Endothelial cell (in vitro differentiated cells): ENCODE measurements at regions not wholly inside any gene's neighbourhood (a gene's known extent, or its start where the extent isn't known, plus 50 kb on each side); places are given as distances from the start of the nearest gene placed in this dataset.

Source experiments
- DNase-seq: peaks from one replicate; pipeline ENCODE4 v3.0.0; 2021; ENCODE audit warnings: low spot score
- H3K27ac Mint-ChIP-seq: one replicate; pipeline ENCODE4 v1.8.0; 2021; ENCODE audit warnings: mixed read lengths, inconsistent platforms; ENCODE audit not compliant: unreplicated experiment
- H3K27me3 Mint-ChIP-seq: one replicate; pipeline ENCODE4 v1.8.0; 2021; ENCODE audit warnings: mild to moderate bottlenecking, moderate library complexity, mixed read lengths, inconsistent platforms; ENCODE audit not compliant: unreplicated experiment
- H3K36me3 Mint-ChIP-seq: one replicate; pipeline ENCODE4 v1.8.0; 2021; ENCODE audit warnings: mild to moderate bottlenecking, low read depth, mixed read lengths, inconsistent platforms; ENCODE audit not compliant: unreplicated experiment
- H3K4me1 Mint-ChIP-seq: one replicate; pipeline ENCODE4 v1.8.0; 2021; ENCODE audit warnings: mild to moderate bottlenecking, mixed read lengths, inconsistent platforms; ENCODE audit not compliant: unreplicated experiment
- H3K4me3 Mint-ChIP-seq: one replicate; pipeline ENCODE4 v1.8.0; 2021; ENCODE audit warnings: mild to moderate bottlenecking, mixed read lengths, inconsistent platforms; ENCODE audit not compliant: unreplicated experiment
- H3K9me3 Mint-ChIP-seq: one replicate; pipeline ENCODE4 v1.8.0; 2021; ENCODE audit warnings: mixed read lengths, inconsistent platforms; ENCODE audit not compliant: unreplicated experiment
- TF ChIP-seq, protein P1 (sequence below): fragments of 200-600 bp; sonication (generic); IDR thresholded peaks from one replicate; pipeline ENCODE4 v1.5.0; 2021; ENCODE audit warnings: antibody characterized with exemption; ENCODE audit not compliant: unreplicated experiment

DNA sequence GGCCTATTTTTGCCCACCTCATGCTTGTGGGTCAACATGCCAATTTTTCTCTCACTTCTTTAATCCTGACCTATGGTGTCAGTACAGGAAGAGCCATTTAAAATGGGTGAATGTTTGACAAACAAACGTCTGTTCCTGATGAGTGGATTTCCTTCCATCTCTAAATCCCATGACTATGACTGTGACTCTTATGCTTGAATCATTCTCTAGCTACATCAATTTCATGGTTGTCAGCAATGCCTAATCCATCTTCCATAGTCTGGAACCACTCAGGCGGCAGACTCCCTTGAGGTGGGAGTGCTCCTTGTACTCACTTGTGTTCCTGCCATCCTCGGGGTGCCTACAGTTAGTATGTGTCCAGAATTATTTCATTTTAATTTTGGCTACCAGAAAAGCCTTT is 194.9 kb upstream of the RPS6KA3 start:
- Mint-ChIP-seq H3K4me1 (no peaks in the 10 kb centered on the region), H3K27ac (no peak overlapping the region), H3K9me3 (no peaks in the 10 kb centered on the region), H3K36me3 (no peaks in the 10 kb centered on the region), H3K27me3 (no peaks in the 10 kb centered on the region), H3K4me3 (no peak overlapping the region)
- no peak for DNase-seq
- TF ChIP-seq, protein P1, sequence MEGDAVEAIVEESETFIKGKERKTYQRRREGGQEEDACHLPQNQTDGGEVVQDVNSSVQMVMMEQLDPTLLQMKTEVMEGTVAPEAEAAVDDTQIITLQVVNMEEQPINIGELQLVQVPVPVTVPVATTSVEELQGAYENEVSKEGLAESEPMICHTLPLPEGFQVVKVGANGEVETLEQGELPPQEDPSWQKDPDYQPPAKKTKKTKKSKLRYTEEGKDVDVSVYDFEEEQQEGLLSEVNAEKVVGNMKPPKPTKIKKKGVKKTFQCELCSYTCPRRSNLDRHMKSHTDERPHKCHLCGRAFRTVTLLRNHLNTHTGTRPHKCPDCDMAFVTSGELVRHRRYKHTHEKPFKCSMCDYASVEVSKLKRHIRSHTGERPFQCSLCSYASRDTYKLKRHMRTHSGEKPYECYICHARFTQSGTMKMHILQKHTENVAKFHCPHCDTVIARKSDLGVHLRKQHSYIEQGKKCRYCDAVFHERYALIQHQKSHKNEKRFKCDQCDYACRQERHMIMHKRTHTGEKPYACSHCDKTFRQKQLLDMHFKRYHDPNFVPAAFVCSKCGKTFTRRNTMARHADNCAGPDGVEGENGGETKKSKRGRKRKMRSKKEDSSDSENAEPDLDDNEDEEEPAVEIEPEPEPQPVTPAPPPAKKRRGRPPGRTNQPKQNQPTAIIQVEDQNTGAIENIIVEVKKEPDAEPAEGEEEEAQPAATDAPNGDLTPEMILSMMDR, result no peak

DNA sequence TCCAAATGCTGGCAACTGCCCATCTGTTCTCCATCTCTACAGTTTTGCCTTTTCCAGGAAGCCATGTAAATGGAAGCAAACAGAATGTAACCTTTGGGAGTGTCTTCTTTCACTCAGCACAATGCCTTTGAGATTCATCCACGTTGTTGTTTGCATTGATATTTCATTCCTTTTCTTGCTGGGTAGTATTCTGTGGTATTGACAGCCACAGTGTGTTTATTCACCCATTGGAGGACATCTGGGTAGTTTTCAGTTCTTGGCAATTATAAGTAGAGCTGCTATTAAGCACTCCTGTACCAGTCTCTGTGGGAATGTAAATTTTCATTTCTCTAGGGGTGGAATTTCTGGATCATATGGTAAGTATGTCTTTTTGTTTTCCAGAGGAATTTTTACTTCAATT is 194.3 kb upstream of the RPS6KA3 start:
- H3K27me3 Mint-ChIP-seq, result no peaks in the 10 kb centered on the region
- no peaks in the 10 kb centered on the region for H3K36me3 Mint-ChIP-seq
- DNase-seq, result no peak
- no peak overlapping the region for H3K4me3 Mint-ChIP-seq
- no peak overlapping the region for H3K27ac Mint-ChIP-seq
- no peaks in the 10 kb centered on the region for H3K9me3 Mint-ChIP-seq
- TF ChIP-seq, protein P1, result no peak
- H3K4me1 Mint-ChIP-seq, result no peaks in the 10 kb centered on the region

DNA sequence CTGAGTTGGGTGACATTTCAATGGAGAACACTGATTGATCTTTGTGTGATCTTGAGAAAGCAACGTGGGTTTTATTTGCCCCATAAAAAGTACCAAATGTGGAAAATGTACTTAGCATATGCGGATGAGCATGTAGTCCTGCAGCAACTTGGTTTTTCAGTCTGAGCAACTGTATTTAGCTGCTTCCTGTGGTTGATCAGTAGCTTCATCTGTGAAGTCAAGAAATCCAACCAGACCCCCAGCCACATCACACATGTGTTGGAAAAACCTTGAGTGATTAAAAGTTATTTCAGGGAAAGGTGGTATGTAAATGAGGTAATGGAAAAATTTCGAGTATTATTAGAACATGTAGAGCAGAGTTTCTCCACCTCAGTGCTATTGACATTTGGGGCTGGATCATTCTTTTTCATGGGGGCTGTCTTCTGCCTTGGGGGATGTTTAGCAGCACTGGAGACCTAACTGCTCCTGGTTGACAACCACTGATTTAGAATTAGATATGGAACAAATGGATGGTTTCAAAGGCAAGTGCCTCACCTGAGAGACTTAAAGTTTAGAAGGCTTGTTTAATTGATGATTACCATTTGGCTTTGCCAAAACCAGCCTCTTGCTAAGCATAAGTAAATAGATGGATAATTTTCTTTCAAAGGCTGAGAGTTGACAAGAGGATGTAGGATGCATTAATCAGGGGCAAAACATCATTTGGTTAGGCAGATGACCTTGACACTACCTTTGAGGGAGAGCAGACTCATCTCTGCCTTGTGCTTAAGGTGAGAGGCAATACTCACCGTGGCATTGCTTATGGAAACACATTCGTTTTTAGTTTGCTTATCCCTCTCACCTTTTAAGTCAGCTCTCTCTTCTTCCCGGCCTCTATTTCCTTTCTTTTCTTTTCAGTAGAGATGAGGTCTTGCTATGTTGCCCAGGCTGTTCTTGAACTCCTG is 193.0 kb upstream of the RPS6KA3 start:
- H3K4me1 Mint-ChIP-seq, result no peaks in the 10 kb centered on the region
- H3K36me3 Mint-ChIP-seq, result no peaks in the 10 kb centered on the region
- no peaks in the 10 kb centered on the region for H3K27me3 Mint-ChIP-seq
- no peak overlapping the region for H3K4me3 Mint-ChIP-seq
- DNase-seq, result no peak
- TF ChIP-seq, protein P1, result no peak
- H3K27ac Mint-ChIP-seq, result no peak overlapping the region
- H3K9me3 Mint-ChIP-seq, result no peaks in the 10 kb centered on the region

- H3K36me3 Mint-ChIP-seq, result no peaks in the 10 kb centered on the region
- TF ChIP-seq, protein P1, result no peak
- no peak for DNase-seq
- no peak overlapping the region for H3K27ac Mint-ChIP-seq
- no peaks in the 10 kb centered on the region for H3K27me3 Mint-ChIP-seq
- H3K4me1 Mint-ChIP-seq, result no peaks in the 10 kb centered on the region
- no peak overlapping the region for H3K4me3 Mint-ChIP-seq
- H3K9me3 Mint-ChIP-seq, result no peaks in the 10 kb centered on the region
Observed at GRCh38 chrX:20456971-20457370, 190.3 kb upstream of the RPS6KA3 start.

GRCh38 chrX:20455001-20455400 is 188.3 kb upstream of the RPS6KA3 start:
- H3K27ac Mint-ChIP-seq, result no peak overlapping the region
- no peak overlapping the region for H3K4me3 Mint-ChIP-seq
- H3K36me3 Mint-ChIP-seq, result no peaks in the 10 kb centered on the region
- no peaks in the 10 kb centered on the region for H3K4me1 Mint-ChIP-seq
- TF ChIP-seq, protein P1, result no peak
- no peaks in the 10 kb centered on the region for H3K27me3 Mint-ChIP-seq
- no peak for DNase-seq
- H3K9me3 Mint-ChIP-seq, result no peaks in the 10 kb centered on the region
